AG09309 (cell line): ENCODE measurements at regions not wholly inside any gene's neighbourhood (a gene's known extent, or its start where the extent isn't known, plus 50 kb on each side); places are given as distances from the start of the nearest gene placed in this dataset.
A peak's percentile ranks its signal among the peaks of the same experiment; 100 is the strongest.

Experiments used
- DNase-seq: peaks from one replicate; pipeline ENCODE4 v3.0.0-alpha.2; 2010; ENCODE audit warnings: low read depth
- H3K4me3 ChIP-seq: 2 replicates; pipeline ENCODE4 v1.5.1; 2011; ENCODE audit warnings: mild to moderate bottlenecking, low read depth, low read length, moderate library complexity; ENCODE audit not compliant: control insufficient read depth
- CTCF ChIP-seq: IDR thresholded peaks from 2 replicates; pipeline ENCODE4 v1.5.1; 2011; ENCODE audit warnings: mild to moderate bottlenecking, low read depth, low read length, inconsistent platforms; ENCODE audit not compliant: insufficient read depth, control insufficient read depth; ENCODE audit errors: missing control alignments

GRCh38 chr12:89167986-89168385 lies 184.3 kb downstream of the DUSP6 start:
- no peak for TF ChIP-seq CTCF
- DNase-seq = no peak
- no peak overlapping the region for H3K4me3 ChIP-seq

- no peak for DNase-seq
- TF ChIP-seq CTCF = no peak
- H3K4me3 ChIP-seq = no peak overlapping the region
Observed at GRCh38 chr12:89166525-89166934, 185.8 kb downstream of the DUSP6 start.

GRCh38 chr12:89166121-89166520 lies 186.2 kb downstream of the DUSP6 start:
- no peak for TF ChIP-seq CTCF
- DNase-seq = no peak
- no peak overlapping the region for H3K4me3 ChIP-seq

GRCh38 chr12:89165703-89166102 lies 186.6 kb downstream of the DUSP6 start:
- no peak for DNase-seq
- H3K4me3 ChIP-seq = no peak overlapping the region
- no peak for TF ChIP-seq CTCF

- no peak for TF ChIP-seq CTCF
- H3K4me3 ChIP-seq = no peak overlapping the region
- DNase-seq = no peak
Observed at GRCh38 chr12:89163918-89164317, 188.4 kb downstream of the DUSP6 start.

GRCh38 chr12:89162589-89163261 lies 189.6 kb downstream of the DUSP6 start:
- no peak overlapping the region for H3K4me3 ChIP-seq
- TF ChIP-seq CTCF = no peak
- peak; percentile 99 for DNase-seq
